ENCODE measurements at regions not wholly inside any gene's neighbourhood (a gene's known extent, or its start where the extent isn't known, plus 50 kb on each side); places are given as distances from the start of the nearest gene placed in this dataset.

- TF ChIP-seq POLR2A (IDR thresholded peaks at IDR 0.05; ENCODE audit: low read depth, low read length) (no peak), POLR2AphosphoS5 (IDR thresholded peaks at IDR 0.05; ENCODE audit: insufficient read depth, low read depth, low read length) (no peak)
- TF ChIP-seq, protein P1, sequence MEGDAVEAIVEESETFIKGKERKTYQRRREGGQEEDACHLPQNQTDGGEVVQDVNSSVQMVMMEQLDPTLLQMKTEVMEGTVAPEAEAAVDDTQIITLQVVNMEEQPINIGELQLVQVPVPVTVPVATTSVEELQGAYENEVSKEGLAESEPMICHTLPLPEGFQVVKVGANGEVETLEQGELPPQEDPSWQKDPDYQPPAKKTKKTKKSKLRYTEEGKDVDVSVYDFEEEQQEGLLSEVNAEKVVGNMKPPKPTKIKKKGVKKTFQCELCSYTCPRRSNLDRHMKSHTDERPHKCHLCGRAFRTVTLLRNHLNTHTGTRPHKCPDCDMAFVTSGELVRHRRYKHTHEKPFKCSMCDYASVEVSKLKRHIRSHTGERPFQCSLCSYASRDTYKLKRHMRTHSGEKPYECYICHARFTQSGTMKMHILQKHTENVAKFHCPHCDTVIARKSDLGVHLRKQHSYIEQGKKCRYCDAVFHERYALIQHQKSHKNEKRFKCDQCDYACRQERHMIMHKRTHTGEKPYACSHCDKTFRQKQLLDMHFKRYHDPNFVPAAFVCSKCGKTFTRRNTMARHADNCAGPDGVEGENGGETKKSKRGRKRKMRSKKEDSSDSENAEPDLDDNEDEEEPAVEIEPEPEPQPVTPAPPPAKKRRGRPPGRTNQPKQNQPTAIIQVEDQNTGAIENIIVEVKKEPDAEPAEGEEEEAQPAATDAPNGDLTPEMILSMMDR (IDR thresholded peaks at IDR 0.05; ENCODE audit: extremely low read depth in 1 of 2, insufficient read depth in 1 of 2, low read depth in 1 of 2, low read length in 2 of 2): no peak
Measured at GRCh38 chrY:17398336-17399072, 481.5 kb downstream of the CDY2B start.
